ENCODE measurements at regions not wholly inside any gene's neighbourhood (a gene's known extent, or its start where the extent isn't known, plus 50 kb on each side); places are given as distances from the start of the nearest gene placed in this dataset.

DNA sequence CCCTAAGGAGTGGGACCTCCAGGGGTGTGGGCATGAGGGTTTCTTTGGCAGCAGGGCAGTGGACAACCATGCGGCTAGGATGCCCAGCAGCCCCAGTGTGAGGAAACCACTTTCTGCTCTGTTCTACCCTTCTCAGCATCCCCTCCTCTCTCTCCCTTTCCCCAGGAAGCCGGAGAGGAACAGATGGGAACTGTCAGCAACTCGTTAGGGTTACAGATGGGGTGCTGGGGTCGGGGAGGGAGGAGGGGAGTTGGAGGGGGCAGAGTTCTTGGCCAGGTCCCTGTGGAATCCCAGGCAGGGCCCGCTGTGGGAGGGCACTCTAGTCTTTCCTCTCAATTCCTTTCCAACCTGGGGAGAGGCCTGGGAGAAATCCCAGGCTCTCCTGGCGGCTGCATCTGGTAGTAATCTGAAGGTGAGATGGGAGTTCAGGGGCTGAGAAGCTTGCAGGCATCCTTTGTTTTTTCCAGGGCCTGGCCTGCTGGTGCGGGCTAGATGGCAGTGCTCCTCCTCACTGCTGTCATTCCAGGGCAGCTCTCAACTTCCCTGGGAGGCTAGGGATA lies 93.9 kb upstream of the CSF3R start:
- TF ChIP-seq, protein P1, sequence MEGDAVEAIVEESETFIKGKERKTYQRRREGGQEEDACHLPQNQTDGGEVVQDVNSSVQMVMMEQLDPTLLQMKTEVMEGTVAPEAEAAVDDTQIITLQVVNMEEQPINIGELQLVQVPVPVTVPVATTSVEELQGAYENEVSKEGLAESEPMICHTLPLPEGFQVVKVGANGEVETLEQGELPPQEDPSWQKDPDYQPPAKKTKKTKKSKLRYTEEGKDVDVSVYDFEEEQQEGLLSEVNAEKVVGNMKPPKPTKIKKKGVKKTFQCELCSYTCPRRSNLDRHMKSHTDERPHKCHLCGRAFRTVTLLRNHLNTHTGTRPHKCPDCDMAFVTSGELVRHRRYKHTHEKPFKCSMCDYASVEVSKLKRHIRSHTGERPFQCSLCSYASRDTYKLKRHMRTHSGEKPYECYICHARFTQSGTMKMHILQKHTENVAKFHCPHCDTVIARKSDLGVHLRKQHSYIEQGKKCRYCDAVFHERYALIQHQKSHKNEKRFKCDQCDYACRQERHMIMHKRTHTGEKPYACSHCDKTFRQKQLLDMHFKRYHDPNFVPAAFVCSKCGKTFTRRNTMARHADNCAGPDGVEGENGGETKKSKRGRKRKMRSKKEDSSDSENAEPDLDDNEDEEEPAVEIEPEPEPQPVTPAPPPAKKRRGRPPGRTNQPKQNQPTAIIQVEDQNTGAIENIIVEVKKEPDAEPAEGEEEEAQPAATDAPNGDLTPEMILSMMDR (IDR thresholded peaks at IDR 0.05): no peak
- no peak for TF ChIP-seq POLR2AphosphoS5 (IDR thresholded peaks at IDR 0.05)

Measured in prostate gland (tissue), 2 donors.